HFF-Myc (cell line): ENCODE measurements at regions not wholly inside any gene's neighbourhood (a gene's known extent, or its start where the extent isn't known, plus 50 kb on each side); places are given as distances from the start of the nearest gene placed in this dataset.

Experiments used
- DNase-seq: peaks from one replicate; pipeline ENCODE4 v3.0.0-alpha.2; 2011; ENCODE audit warnings: low read depth; ENCODE audit errors: extremely low read depth
- H3K4me3 ChIP-seq: replicated peaks from 2 replicates; pipeline ENCODE4 v1.5.1; 2011; ENCODE audit warnings: low read depth, mild to moderate bottlenecking, control low read depth, low read length
- CTCF ChIP-seq: IDR thresholded peaks from 2 replicates; pipeline ENCODE4 v1.5.1; 2012; ENCODE audit warnings: mild to moderate bottlenecking, low read depth, low read length, control low read depth; ENCODE audit errors: missing control alignments

GRCh38 chr10:90394311-90394710, 463.5 kb downstream of the HTR7 start:
- H3K4me3 ChIP-seq, result no peak overlapping the region
- no peak for TF ChIP-seq CTCF
- DNase-seq, result no peak

GRCh38 chr10:90396721-90397120, 461.1 kb downstream of the HTR7 start:
- no peak for DNase-seq
- no peak for TF ChIP-seq CTCF

GRCh38 chr10:90398566-90398965, 459.3 kb downstream of the HTR7 start:
- no peak overlapping the region for H3K4me3 ChIP-seq
- DNase-seq, result no peak
- no peak for TF ChIP-seq CTCF

More at GRCh38 chr10:90396721-90397120, 461.1 kb downstream of the HTR7 start:
- no peak overlapping the region for H3K4me3 ChIP-seq

- no peak for TF ChIP-seq CTCF
Measured at GRCh38 chr10:90399782-90400181, 458.1 kb downstream of the HTR7 start.

GRCh38 chr10:90403211-90404000, 454.4 kb downstream of the HTR7 start:
- H3K4me3 ChIP-seq, result no peak overlapping the region
- no peak for DNase-seq
- TF ChIP-seq CTCF, result no peak

More at GRCh38 chr10:90399782-90400181, 458.1 kb downstream of the HTR7 start:
- no peak for DNase-seq
- H3K4me3 ChIP-seq, result no peak overlapping the region

- DNase-seq, result no peak
- no peak for TF ChIP-seq CTCF
- H3K4me3 ChIP-seq, result no peak overlapping the region
Measured at GRCh38 chr10:90407131-90407530, 450.7 kb downstream of the HTR7 start.
